ENCODE measurements at regions not wholly inside any gene's neighbourhood (a gene's known extent, or its start where the extent isn't known, plus 50 kb on each side); places are given as distances from the start of the nearest gene placed in this dataset.

- TF ChIP-seq POLR2A (IDR thresholded peaks at IDR 0.05) = no peak
- TF ChIP-seq CTCF (IDR thresholded peaks at IDR 0.05) = no peak
- no peaks in the 10 kb centered on the region for H3K9me3 ChIP-seq
- DNase-seq = no peak
- no peaks in the 10 kb centered on the region for H3K4me1 ChIP-seq
- no peak overlapping the region for H3K27ac ChIP-seq
- H3K27me3 ChIP-seq = no peaks in the 10 kb centered on the region
- no peak overlapping the region for H3K4me3 ChIP-seq
- no peaks in the 10 kb centered on the region for H3K36me3 ChIP-seq
Measured at GRCh38 chr15:39143479-39143878, 437.4 kb upstream of the THBS1 start.

- no peaks in the 10 kb centered on the region for H3K27me3 ChIP-seq
- H3K36me3 ChIP-seq = no peaks in the 10 kb centered on the region
- DNase-seq = no peak
- H3K9me3 ChIP-seq = no peaks in the 10 kb centered on the region
- no peaks in the 10 kb centered on the region for H3K4me1 ChIP-seq
- no peak for TF ChIP-seq POLR2A (IDR thresholded peaks at IDR 0.05)
- no peak for TF ChIP-seq CTCF (IDR thresholded peaks at IDR 0.05)
- H3K4me3 ChIP-seq = no peak overlapping the region
- no peak overlapping the region for H3K27ac ChIP-seq
Measured at GRCh38 chr15:39144051-39144450, 436.8 kb upstream of the THBS1 start.

- TF ChIP-seq POLR2A (IDR thresholded peaks at IDR 0.05) = no peak
- no peak for TF ChIP-seq CTCF (IDR thresholded peaks at IDR 0.05)
- no peak for DNase-seq
- no peak overlapping the region for H3K4me3 ChIP-seq
- H3K27ac ChIP-seq = no peak overlapping the region
- H3K4me1 ChIP-seq = no peaks in the 10 kb centered on the region
- H3K36me3 ChIP-seq = no peaks in the 10 kb centered on the region
- H3K9me3 ChIP-seq = no peaks in the 10 kb centered on the region
- H3K27me3 ChIP-seq = no peaks in the 10 kb centered on the region
Measured at GRCh38 chr15:39144613-39145499, 436.0 kb upstream of the THBS1 start.

GRCh38 chr15:39145854-39146625, 434.8 kb upstream of the THBS1 start:
- Histone ChIP-seq H3K4me3 (no peak overlapping the region), H3K27ac (no peak overlapping the region), H3K27me3 (no peaks in the 10 kb centered on the region), H3K4me1 (no peaks in the 10 kb centered on the region), H3K36me3 (no peaks in the 10 kb centered on the region), H3K9me3 (no peaks in the 10 kb centered on the region)
- TF ChIP-seq CTCF (IDR thresholded peaks at IDR 0.05) (no peak), POLR2A (IDR thresholded peaks at IDR 0.05) (no peak)
- DNase-seq = no peak

GRCh38 chr15:39149636-39150150, 431.2 kb upstream of the THBS1 start:
- Histone ChIP-seq H3K4me1 (peaks cover 0 to 3% (median 0%) of the 10 kb centered on the region in 4 donors), H3K27me3 (no peaks in the 10 kb centered on the region), H3K4me3 (no peak overlapping the region), H3K9me3 (no peaks in the 10 kb centered on the region), H3K36me3 (no peaks in the 10 kb centered on the region), H3K27ac (no peak overlapping the region)
- TF ChIP-seq POLR2A (IDR thresholded peaks at IDR 0.05) = no peak
- no peak for TF ChIP-seq CTCF (IDR thresholded peaks at IDR 0.05)
- DNase-seq = no peak
